ENCODE measurements at regions not wholly inside any gene's neighbourhood (a gene's known extent, or its start where the extent isn't known, plus 50 kb on each side); places are given as distances from the start of the nearest gene placed in this dataset.
"Not testable (repeated sequence)": the region's sequence is repeated elsewhere in the genome, so short reads cannot be mapped to it uniquely, and the experiment has no call there.

- TF ChIP-seq, protein P1, sequence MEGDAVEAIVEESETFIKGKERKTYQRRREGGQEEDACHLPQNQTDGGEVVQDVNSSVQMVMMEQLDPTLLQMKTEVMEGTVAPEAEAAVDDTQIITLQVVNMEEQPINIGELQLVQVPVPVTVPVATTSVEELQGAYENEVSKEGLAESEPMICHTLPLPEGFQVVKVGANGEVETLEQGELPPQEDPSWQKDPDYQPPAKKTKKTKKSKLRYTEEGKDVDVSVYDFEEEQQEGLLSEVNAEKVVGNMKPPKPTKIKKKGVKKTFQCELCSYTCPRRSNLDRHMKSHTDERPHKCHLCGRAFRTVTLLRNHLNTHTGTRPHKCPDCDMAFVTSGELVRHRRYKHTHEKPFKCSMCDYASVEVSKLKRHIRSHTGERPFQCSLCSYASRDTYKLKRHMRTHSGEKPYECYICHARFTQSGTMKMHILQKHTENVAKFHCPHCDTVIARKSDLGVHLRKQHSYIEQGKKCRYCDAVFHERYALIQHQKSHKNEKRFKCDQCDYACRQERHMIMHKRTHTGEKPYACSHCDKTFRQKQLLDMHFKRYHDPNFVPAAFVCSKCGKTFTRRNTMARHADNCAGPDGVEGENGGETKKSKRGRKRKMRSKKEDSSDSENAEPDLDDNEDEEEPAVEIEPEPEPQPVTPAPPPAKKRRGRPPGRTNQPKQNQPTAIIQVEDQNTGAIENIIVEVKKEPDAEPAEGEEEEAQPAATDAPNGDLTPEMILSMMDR (IDR thresholded peaks at IDR 0.05; ENCODE audit: poor library complexity, severe bottlenecking), result not testable (repeated sequence)
- TF ChIP-seq POLR2AphosphoS5 (IDR thresholded peaks at IDR 0.05); EP300 (conservative IDR thresholded peaks at IDR 0.05; ENCODE audit: poor library complexity, severe bottlenecking); RAD21 (conservative IDR thresholded peaks at IDR 0.05); EZH2 (IDR thresholded peaks at IDR 0.05; ENCODE audit: borderline replicate concordance, insufficient read depth, low read length, poor library complexity, severe bottlenecking); TAF1 (IDR thresholded peaks at IDR 0.05; ENCODE audit: low read depth); SMC3 (conservative IDR thresholded peaks at IDR 0.05; ENCODE audit: poor library complexity): not testable (repeated sequence)
Observed at GRCh38 chr3:91349072-91349471, 2241.7 kb downstream of the EPHA3 start.
